ENCODE measurements at regions not wholly inside any gene's neighbourhood (a gene's known extent, or its start where the extent isn't known, plus 50 kb on each side); places are given as distances from the start of the nearest gene placed in this dataset.

GRCh38 chrX:25154168-25154567, 138.4 kb upstream of the ARX start:
- TF ChIP-seq ZBTB43 (CRISPR knock-in tag; IDR thresholded peaks at IDR 0.05) = no peak
- TF ChIP-seq CTCF (IDR thresholded peaks at IDR 0.05) = no peak

All from WTC11 (cell line).